HG03135 (cell line): ENCODE measurements at regions not wholly inside any gene's neighbourhood (a gene's known extent, or its start where the extent isn't known, plus 50 kb on each side); places are given as distances from the start of the nearest gene placed in this dataset.
"Not testable (repeated sequence)": the region's sequence is repeated elsewhere in the genome, so short reads cannot be mapped to it uniquely, and the experiment has no call there.

Experiments used
- ATAC-seq: cut with Tn5 transposase; IDR thresholded peaks from one replicate; pipeline ENCODE4 v1.9.1; 2021; ENCODE audit warnings: mild to moderate bottlenecking, moderate library complexity; ENCODE audit not compliant: unreplicated experiment

GRCh38 chr4:126986005-126986404 is 646.8 kb upstream of the INTU start:
- no peak for ATAC-seq

- no peak for ATAC-seq
Measured at GRCh38 chr4:126986828-126987227, 645.9 kb upstream of the INTU start.

GRCh38 chr4:126991965-126992364 is 640.8 kb upstream of the INTU start:
- ATAC-seq: no peak

GRCh38 chr4:126992910-126993309 is 639.8 kb upstream of the INTU start:
- ATAC-seq: no peak

GRCh38 chr4:126993351-126993750 is 639.4 kb upstream of the INTU start:
- no peak for ATAC-seq

- no peak for ATAC-seq
Measured at GRCh38 chr4:126995235-126995634, 637.5 kb upstream of the INTU start.

DNA sequence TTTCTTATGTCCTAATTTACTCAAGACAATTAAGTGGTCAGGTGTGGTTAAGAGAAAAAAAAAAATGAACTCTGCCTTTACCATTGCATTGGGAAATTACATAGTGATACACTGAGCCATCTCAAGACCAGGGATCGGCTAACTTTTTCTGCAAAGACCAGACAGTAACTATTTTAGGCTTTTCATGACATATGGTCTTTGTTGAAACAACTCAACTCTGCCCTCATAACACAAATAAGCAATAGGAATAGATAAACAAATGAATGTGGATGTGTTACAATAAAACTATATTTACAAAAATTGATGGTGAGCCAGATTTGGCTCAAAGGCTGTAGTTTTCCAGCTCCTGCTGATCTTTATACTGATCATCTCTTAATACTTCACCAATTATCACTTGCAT is 632.6 kb upstream of the INTU start:
- no peak for ATAC-seq

DNA sequence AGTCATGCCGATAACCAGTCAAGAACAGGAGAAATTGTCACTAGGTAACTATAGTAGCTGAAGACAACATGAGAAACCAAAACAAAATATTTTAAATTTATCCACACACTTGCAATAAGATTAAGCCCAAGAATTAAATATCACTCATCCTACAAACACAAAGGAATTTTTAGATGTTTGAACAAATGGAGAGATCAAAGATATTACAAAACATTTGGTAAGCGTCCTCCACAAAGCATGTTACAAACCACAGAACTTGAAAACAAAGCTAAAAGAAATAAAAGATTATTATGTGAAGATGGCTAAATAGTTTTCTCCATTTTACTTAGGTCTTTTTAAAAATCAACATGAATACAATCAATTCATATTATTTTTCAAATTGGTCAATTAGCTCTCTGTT is 631.9 kb upstream of the INTU start:
- ATAC-seq: no peak

- ATAC-seq: no peak
Measured at GRCh38 chr4:127001933-127002332, 630.8 kb upstream of the INTU start.

DNA sequence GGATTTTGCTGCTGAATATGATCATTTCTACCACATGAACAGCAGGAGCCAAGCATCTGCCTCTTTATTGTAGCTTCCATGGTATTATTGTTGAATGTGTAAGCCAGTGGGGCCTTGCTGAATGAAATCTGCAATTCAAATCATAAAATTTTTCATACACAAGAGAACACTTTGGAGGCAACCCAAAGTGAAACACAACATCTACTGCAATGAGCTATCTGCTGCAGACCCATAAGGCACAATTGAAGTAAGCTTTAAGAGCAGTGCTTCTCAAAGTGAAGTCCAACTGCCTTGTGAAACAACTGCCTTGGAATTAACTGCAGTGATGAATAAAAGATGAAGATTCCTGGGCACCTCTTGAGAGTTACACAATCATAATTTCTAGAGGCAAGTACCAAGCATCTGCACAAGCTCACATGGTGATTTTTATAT is 626.3 kb upstream of the INTU start:
- ATAC-seq: no peak

- ATAC-seq: no peak
Measured at GRCh38 chr4:127007305-127007704, 625.5 kb upstream of the INTU start.

- no peak for ATAC-seq
Measured at GRCh38 chr4:127012549-127012948, 620.2 kb upstream of the INTU start.

DNA sequence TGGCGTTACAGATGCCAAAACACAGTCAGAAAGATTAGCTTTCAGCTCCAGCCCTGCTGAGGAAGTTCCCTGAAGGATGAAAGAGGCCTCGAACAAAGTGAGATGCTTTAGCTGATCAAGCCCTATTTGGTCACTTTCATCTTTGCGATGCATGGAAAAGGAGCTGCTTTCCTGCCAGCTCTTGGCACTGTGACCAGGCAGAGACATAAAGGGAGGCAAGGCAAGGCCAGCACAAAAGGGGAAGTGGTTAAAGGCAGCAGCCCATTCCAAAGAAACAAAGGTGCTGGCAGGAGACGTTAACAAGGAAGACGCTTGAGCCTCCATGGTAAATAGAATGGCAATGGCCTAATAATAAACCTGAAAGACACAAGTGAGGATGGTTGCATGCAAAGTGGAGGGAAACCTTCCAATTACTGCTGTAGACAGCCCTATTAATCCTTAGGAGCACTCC is 617.1 kb upstream of the INTU start:
- ATAC-seq: no peak

DNA sequence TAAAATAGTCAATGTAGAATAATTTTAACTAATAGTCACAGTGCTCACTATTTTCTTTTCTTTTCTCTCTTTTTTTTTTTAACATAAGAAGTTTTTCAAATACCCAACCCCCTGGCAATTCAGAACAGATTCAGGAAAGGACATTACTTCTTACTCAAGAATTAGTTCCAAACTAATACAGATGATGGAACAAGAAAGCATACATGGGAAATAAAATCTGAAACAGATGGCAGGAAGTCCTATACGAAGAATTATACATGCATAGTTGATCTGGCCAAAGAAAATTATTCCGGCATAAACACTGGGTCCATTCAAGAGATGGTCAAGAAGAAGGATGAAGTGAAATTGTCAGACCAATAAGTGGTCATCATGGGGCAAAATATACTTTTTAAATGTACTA is 614.4 kb upstream of the INTU start:
- ATAC-seq: no peak

- ATAC-seq: not testable (repeated sequence)
Measured at GRCh38 chr4:127020831-127021230, 611.9 kb upstream of the INTU start.

- ATAC-seq: no peak
Measured at GRCh38 chr4:127036296-127036695, 596.5 kb upstream of the INTU start.

DNA sequence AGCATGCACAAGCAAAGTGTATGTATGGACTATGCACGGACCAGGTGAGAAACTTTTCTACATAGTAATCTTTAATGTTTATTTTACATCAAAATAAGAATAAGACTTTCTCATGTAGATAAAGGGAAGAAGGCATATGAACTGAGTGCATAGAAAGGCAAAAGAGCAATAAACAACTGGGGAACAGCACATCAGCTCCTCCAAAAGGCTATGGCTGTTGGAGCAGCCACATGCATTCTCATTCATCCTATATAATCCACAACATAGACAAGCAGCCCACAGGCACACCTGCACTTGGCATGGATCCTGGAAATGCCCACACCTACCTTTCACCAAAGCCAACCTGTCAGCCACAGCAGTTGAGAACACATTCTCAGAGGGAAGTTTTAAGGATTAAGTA is 586.9 kb upstream of the INTU start:
- no peak for ATAC-seq

- ATAC-seq: no peak
Measured at GRCh38 chr4:127047930-127048329, 584.8 kb upstream of the INTU start.

- no peak for ATAC-seq
Measured at GRCh38 chr4:127048376-127049044, 584.2 kb upstream of the INTU start.

GRCh38 chr4:127049526-127049925 is 583.2 kb upstream of the INTU start:
- ATAC-seq: no peak

DNA sequence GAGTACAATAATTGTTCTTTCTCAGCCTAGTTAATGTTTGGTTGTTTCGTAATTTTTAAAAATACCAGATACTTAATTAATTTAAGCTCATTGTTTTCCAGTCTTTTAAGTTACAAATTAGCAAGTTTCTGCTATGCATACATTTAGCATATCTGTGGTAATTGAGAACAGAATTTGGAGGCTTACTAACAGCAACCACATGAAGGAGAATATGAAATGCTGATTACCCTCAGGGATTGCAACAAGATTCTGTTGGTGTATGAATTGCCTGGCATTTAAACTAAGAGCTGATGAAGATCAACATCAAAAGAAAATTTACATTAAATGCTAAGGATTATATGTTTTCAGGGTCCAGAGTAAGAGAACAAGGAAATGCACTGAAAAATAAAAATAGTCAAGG is 580.0 kb upstream of the INTU start:
- ATAC-seq: no peak

GRCh38 chr4:127055357-127055756 is 577.4 kb upstream of the INTU start:
- no peak for ATAC-seq

DNA sequence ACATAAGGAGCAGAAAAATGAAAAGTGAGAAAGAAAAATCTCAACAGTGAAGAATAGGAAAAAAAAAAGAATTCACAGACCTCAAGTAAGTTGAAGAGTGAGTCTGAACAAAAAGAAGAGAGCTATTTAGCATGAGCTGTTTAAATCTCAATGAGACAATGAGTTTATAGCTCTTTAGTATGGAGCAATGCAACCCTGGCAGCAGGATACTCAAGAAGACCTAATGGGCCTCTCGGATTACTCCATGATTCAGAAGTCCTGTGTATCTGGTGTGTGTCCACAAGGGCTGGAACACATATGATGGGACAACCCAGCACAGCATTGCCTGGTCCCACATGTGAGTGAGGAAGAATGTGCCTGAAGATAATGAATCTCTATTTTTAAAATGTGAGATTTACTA is 563.1 kb upstream of the INTU start:
- ATAC-seq: no peak
